IMR-90 (cell line): ENCODE measurements at regions not wholly inside any gene's neighbourhood (a gene's known extent, or its start where the extent isn't known, plus 50 kb on each side); places are given as distances from the start of the nearest gene placed in this dataset.

ENCODE experiments used
- ATAC-seq: fragments of 200-7000 bp; cut with Tn5 transposase; 2 replicates; pipeline ENCODE4 v1.9.1; 2020; ENCODE audit warnings: low read depth, mild to moderate bottlenecking, moderate library complexity
- BruUV-seq: library from RNA; stranded (reverse); fragments of 400-500 nt; replicated peaks from 2 replicates; lab custom pipeline; 2021; lab: Mats Ljungman, UMichigan
- CTCF ChIA-PET: fragments of 300-600 bp; formaldehyde crosslinking; extraction: SDS; loops from one replicate; lab custom pipeline; 2021; ENCODE audit warnings: antibody characterized with exemption; lab: Yijun Ruan, JAX
- POLR2A ChIA-PET: fragments of 300-600 bp; sonication (Branson Sonifier 250); formaldehyde crosslinking; loops from one replicate; lab custom pipeline; 2022; ENCODE audit warnings: antibody characterized with exemption; ENCODE audit not compliant: unreplicated experiment; lab: Charles Lee
- DNase-seq: peaks from one replicate; pipeline ENCODE4 v3.0.0; 2013
- H2AFZ ChIP-seq: replicated peaks from 2 replicates; pipeline ENCODE3; 2013; ENCODE audit warnings: low read length, mild to moderate bottlenecking; ENCODE audit not compliant: poor library complexity
- H2AK5ac ChIP-seq: 2 replicates; pipeline ENCODE4 v1.6.1; 2013; ENCODE audit warnings: low read depth, low read length, inconsistent platforms
- H2AK9ac ChIP-seq: replicated peaks from 2 replicates; pipeline ENCODE3; 2013; ENCODE audit warnings: mild to moderate bottlenecking, low read depth, low read length, moderate library complexity; ENCODE audit not compliant: poor library complexity
- H2BK120ac ChIP-seq: 2 replicates; pipeline ENCODE4 v1.6.1; 2013; ENCODE audit warnings: low read depth, low read length, inconsistent platforms
- H2BK15ac ChIP-seq: 3 replicates; pipeline ENCODE4 v1.6.1; 2013; ENCODE audit warnings: low read depth, low read length, inconsistent platforms
- H2BK20ac ChIP-seq: 2 replicates; pipeline ENCODE4 v1.6.1; 2013; ENCODE audit warnings: low read depth, mild to moderate bottlenecking, inconsistent platforms, low read length, moderate library complexity
- H2BK5ac ChIP-seq: 2 replicates; pipeline ENCODE4 v1.6.1; 2013; ENCODE audit warnings: mild to moderate bottlenecking, low read depth, low read length, inconsistent platforms; ENCODE audit not compliant: poor library complexity, severe bottlenecking
- H3K14ac ChIP-seq: replicated peaks from 2 replicates; pipeline ENCODE4 v1.6.1; 2013; ENCODE audit warnings: low read depth, low read length, inconsistent platforms
- H3K18ac ChIP-seq: 2 replicates; pipeline ENCODE4 v1.6.1; 2013; ENCODE audit warnings: low read depth, low read length, control low read depth
- H3K23ac ChIP-seq: 2 replicates; pipeline ENCODE4 v1.6.1; 2013; ENCODE audit warnings: low read depth, low read length, inconsistent platforms
- H3K27ac ChIP-seq: 2 replicates; pipeline ENCODE4 v1.5.1; 2013; ENCODE audit warnings: mild to moderate bottlenecking, control low read depth, low read length; ENCODE audit not compliant: insufficient read depth
- H3K27me3 ChIP-seq: 2 replicates; pipeline ENCODE4 v1.6.1; 2013; ENCODE audit warnings: low read length; ENCODE audit not compliant: control insufficient read depth, insufficient read depth
- H3K36me3 ChIP-seq: 2 replicates; pipeline ENCODE4 v1.6.1; 2013; ENCODE audit warnings: low read length, mixed read lengths; ENCODE audit not compliant: control insufficient read depth, insufficient read depth
- H3K4ac ChIP-seq: 2 replicates; pipeline ENCODE4 v1.6.1; 2013; ENCODE audit warnings: low read depth, low read length, inconsistent platforms
- H3K4me1 ChIP-seq: 2 replicates; pipeline ENCODE4 v1.6.1; 2013; ENCODE audit warnings: low read length, mixed read lengths; ENCODE audit not compliant: control insufficient read depth, insufficient read depth
- H3K4me2 ChIP-seq: 2 replicates; pipeline ENCODE4 v1.6.1; 2013; ENCODE audit warnings: low read depth, mild to moderate bottlenecking, control low read depth, low read length, moderate library complexity
- H3K4me3 ChIP-seq: 2 replicates; pipeline ENCODE4 v1.5.1; 2013; ENCODE audit warnings: low read depth, mild to moderate bottlenecking, control low read depth, low read length, moderate library complexity; ENCODE audit not compliant: insufficient read depth
- H3K56ac ChIP-seq: 2 replicates; pipeline ENCODE4 v1.6.1; 2013; ENCODE audit warnings: low read length, inconsistent platforms; ENCODE audit not compliant: insufficient read depth; ENCODE audit errors: extremely low read depth
- H3K79me1 ChIP-seq, 2 experiments: 2 replicates each; pipeline ENCODE4 v1.6.1; 2013; ENCODE audit warnings: low read length in 2 of 2, inconsistent platforms in 1 of 2, low read depth in 1 of 2
- H3K9ac ChIP-seq: 2 replicates; pipeline ENCODE4 v1.6.1; 2013; ENCODE audit warnings: low read depth, low read length, control low read depth
- H3K9me1 ChIP-seq: 2 replicates; pipeline ENCODE4 v1.6.1; 2013; ENCODE audit warnings: low read length, inconsistent platforms; ENCODE audit not compliant: insufficient read depth
- H3K9me3 ChIP-seq: 2 replicates; pipeline ENCODE4 v1.6.1; 2013; ENCODE audit warnings: low read length; ENCODE audit not compliant: control insufficient read depth, insufficient read depth
- H4K20me1 ChIP-seq: 2 replicates; pipeline ENCODE4 v1.6.1; 2013; ENCODE audit warnings: low read length, inconsistent platforms; ENCODE audit not compliant: insufficient read depth
- H4K5ac ChIP-seq: 2 replicates; pipeline ENCODE4 v1.6.1; 2013; ENCODE audit warnings: mild to moderate bottlenecking, low read depth, low read length, control low read depth
- H4K8ac ChIP-seq, 2 experiments: 2 replicates each; pipeline ENCODE4 v1.6.1; 2013; ENCODE audit warnings: low read depth in 2 of 2, low read length in 2 of 2, control low read depth in 1 of 2, inconsistent platforms in 1 of 2
- H4K91ac ChIP-seq: 2 replicates; pipeline ENCODE4 v1.6.1; 2013; ENCODE audit warnings: low read depth, low read length, inconsistent platforms; ENCODE audit not compliant: insufficient read depth
- CEBPB ChIP-seq: IDR thresholded peaks from 2 replicates; pipeline ENCODE4 v1.6.1; 2012; ENCODE audit warnings: low read depth, low read length, improper control_type of control experiment
- ELK1 ChIP-seq: fragments of 150-350 bp; IDR thresholded peaks from 2 replicates; pipeline ENCODE4 v1.6.1; 2016; ENCODE audit warnings: low read depth, mild to moderate bottlenecking, low read length, moderate library complexity, borderline replicate concordance
- MAFK ChIP-seq: IDR thresholded peaks from 2 replicates; pipeline ENCODE4 v1.6.1; 2012; ENCODE audit warnings: low read depth, low read length, improper control_type of control experiment
- MAZ ChIP-seq: IDR thresholded peaks from 2 replicates; pipeline ENCODE4 v1.6.1; 2012; ENCODE audit warnings: low read depth, mild to moderate bottlenecking, low read length, improper control_type of control experiment, moderate library complexity, borderline replicate concordance
- NFE2L2 ChIP-seq: fragments of 150-350 bp; IDR thresholded peaks from 2 replicates; pipeline ENCODE4 v1.6.1; 2016; ENCODE audit warnings: low read depth, mild to moderate bottlenecking, low read length
- USF2 ChIP-seq: fragments of 150-350 bp; IDR thresholded peaks from 2 replicates; pipeline ENCODE4 v1.6.1; 2017; ENCODE audit warnings: mild to moderate bottlenecking, antibody characterized with exemption, low read length, low read depth
- WGBS, 2 experiments: methylation state at CpG; one replicate each; pipeline versions ENCODE4 v1.1.5 to v1.1.7; 2013; ENCODE audit warnings: missing lambda C conversion rate in 2 of 2; ENCODE audit not compliant: insufficient read length in 1 of 2; ENCODE audit errors: extremely low coverage in 2 of 2; 5-methylcytosine and 5-hydroxymethylcytosine counted together
- dilution Hi-C: fragments of 300-500 bp; cut with HindIII; formaldehyde crosslinking; loops from one replicate; pipeline ENCODE4 v1.14.3; 2018; ENCODE audit warnings: low sequenced_read_pairs; ENCODE audit not compliant: unreplicated experiment
- in situ Hi-C: fragments of 300-500 bp; cut with MboI; formaldehyde crosslinking; loops from 3 replicates; pipeline ENCODE4 v1.14.3; 2019; ENCODE audit warnings: low sequenced_read_pairs, inconsistent platforms, mixed read lengths
- intact Hi-C: fragments of 100-400 bp; cut with micrococcal nuclease; formaldehyde crosslinking; loops from 2 replicates; pipeline ENCODE4 v1.10.0; 2022

DNA sequence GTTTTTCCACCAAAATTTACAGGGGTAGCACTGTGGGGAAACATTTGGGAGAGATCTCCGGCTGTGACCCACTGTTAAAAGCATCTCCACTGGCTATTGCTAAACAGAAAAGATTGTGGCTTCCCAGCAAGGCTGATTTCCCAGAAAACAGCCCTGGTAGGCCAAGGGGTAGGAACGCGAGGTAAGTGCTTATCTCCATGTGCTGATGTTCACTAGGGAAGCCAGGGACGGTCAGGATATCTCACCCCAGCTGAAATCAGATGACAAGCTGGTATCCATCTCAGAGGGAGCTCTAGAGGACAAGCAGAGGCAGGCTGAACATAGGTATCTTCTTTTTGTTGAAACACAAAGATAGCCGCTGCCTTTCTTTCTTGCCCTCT, 63.6 kb downstream of the MIS18A start:
- ChIA-PET POLR2A (no interaction called here), CTCF (no interaction called here)
- ATAC-seq (no peak), DNase-seq (no peak)
- no peak overlapping the region for H3K27ac ChIP-seq
- H3K18ac ChIP-seq = no peak overlapping the region
- H4K5ac ChIP-seq = no peak overlapping the region
- peaks cover 4% of the 10 kb centered on the region for H3K27me3 ChIP-seq
- H2AFZ ChIP-seq = no peak overlapping the region
- in situ Hi-C loops = no loop called here
- dilution Hi-C loops = no loop called here
- no peaks in the 10 kb centered on the region for H4K20me1 ChIP-seq
- H3K23ac ChIP-seq = no peak overlapping the region
- no CpG with 5 or more reads among the region's 5 CpGs for WGBS, 2 experiments
- H3K9me3 ChIP-seq = peaks cover 2% of the 10 kb centered on the region; the same call in 1 of the 2 replicates
- H3K56ac ChIP-seq = no peak overlapping the region
- H4K8ac ChIP-seq = no peak overlapping the region
- no peak overlapping the region for H4K91ac ChIP-seq
- no peak overlapping the region for H2BK120ac ChIP-seq
- BruUV-seq = no TSS peak
- H3K14ac ChIP-seq = no peak overlapping the region
- no peak overlapping the region for H3K9ac ChIP-seq
- H3K4me2 ChIP-seq = no peak overlapping the region
- H3K9me1 ChIP-seq = no peaks in the 10 kb centered on the region
- no peaks in the 10 kb centered on the region for H3K36me3 ChIP-seq
- no peak overlapping the region for H2BK20ac ChIP-seq
- no peak overlapping the region for H2AK5ac ChIP-seq
- no peak overlapping the region for H3K4me3 ChIP-seq
- H3K4me1 ChIP-seq = no peaks in the 10 kb centered on the region
- H2BK5ac ChIP-seq = no peak overlapping the region
- no peak overlapping the region for H2AK9ac ChIP-seq
- intact Hi-C loops = no loop called here
- TF ChIP-seq NFE2L2 (no peak), CEBPB (no peak), MAFK (no peak), USF2 (no peak), ELK1 (no peak), MAZ (no peak)
- no peaks in the 10 kb centered on the region for H3K79me1 ChIP-seq
- no peak overlapping the region for H2BK15ac ChIP-seq
- no peak overlapping the region for H3K4ac ChIP-seq
